ENCODE measurements at regions not wholly inside any gene's neighbourhood (a gene's known extent, or its start where the extent isn't known, plus 50 kb on each side); places are given as distances from the start of the nearest gene placed in this dataset.

- no peak for DNase-seq
Measured at GRCh38 chr18:72470391-72470790, 73.8 kb downstream of the CBLN2 start.

- no peak for DNase-seq
Measured at GRCh38 chr18:72468021-72468710, 76.0 kb downstream of the CBLN2 start.

GRCh38 chr18:72460210-72460680 is 83.9 kb downstream of the CBLN2 start:
- DNase-seq: no peak

DNA sequence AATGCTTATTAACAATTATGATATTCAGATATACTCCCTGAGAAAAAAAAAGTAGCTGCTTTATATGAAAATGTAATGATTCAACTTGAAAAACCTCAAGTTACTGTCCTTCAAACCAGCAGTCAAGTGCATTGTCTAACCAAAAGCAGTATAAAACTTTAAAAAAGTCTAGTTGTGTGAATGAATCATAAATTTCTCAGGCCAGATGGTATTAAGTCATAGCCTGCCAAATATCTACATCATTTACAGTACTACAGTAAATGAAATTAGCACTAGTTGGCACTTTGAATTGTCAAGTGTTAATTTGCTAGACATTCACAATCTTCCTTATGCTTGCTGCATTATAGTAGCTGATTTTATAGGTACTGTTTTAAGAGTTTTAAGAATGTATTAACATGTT is 85.9 kb downstream of the CBLN2 start:
- DNase-seq: no peak

- no peak for DNase-seq
Measured at GRCh38 chr18:72456802-72457201, 87.3 kb downstream of the CBLN2 start.

GRCh38 chr18:72452328-72452727 is 91.8 kb downstream of the CBLN2 start:
- DNase-seq: no peak

GRCh38 chr18:72444798-72445155 is 99.4 kb downstream of the CBLN2 start:
- DNase-seq: no peak

DNA sequence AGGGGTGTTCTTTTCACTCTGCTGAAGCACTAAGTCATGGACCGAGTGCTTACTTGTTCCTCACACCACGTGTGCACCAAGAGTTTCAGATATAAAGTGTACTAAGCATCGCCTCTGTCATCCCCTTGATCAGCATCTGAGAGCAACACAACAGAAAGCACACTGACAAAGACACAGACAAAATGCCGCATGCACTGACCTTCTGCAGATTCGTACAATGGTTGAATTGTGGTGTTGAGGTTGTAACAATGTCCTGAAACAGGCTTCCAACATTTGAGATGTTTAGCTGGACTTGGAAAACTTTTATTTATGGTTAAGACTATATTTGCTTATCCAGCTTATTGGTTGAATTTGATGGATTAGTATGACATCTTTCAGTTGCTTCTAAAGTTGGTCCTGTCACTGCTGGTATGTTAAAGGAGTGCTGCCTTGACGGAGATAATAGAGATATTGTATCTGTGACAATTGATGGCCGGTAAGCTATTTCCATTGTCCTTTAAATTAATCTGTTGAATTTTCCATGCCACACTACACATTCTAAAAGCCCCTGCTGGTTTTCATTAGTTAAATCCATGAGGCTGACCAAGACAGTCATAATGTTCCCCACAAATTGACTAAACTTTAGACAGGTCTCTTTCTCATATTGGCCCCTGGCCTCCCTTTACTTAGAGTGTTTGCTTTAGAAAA is 99.9 kb downstream of the CBLN2 start:
- DNase-seq: no peak

GRCh38 chr18:72436401-72436800 is 107.7 kb downstream of the CBLN2 start:
- no peak for DNase-seq

DNA sequence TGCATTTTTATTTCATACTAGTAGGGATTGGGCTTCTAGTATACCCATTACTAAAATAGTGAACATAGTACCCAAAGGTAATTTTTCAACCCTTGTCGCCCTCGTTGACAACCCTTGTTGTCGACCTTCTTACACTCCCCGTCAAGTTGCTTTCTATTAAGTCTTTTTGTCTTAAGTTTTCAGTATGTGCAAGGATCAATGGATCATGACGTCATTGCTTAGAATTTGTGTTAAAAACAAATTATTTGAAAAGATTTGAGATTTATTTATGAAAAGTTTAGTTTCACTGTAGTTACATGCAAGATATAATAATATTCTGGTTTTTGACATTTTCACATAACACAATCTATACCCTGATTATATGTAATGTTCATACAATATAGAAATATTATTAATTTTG is 110.4 kb downstream of the CBLN2 start:
- DNase-seq: no peak

GRCh38 chr18:72427721-72428120 is 116.4 kb downstream of the CBLN2 start:
- no peak for DNase-seq

DNA sequence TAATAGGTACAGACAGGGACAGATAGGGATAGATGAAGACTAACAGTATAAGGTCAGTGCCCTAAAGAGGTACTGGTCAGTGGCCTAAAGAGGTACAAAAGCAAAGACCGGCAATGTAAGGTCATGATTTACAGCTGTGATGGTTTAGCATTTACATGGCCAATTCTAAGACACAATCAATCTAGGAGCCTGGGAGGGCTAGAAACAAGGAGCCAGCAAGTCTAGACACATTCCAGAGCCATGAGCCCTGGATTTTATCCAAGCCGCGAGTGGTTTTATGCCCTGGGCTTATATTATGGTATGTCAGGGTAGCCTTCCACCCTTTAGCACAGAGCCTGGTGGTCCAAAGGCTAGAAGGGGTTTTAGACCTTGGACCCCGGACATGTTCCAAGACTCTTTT is 124.2 kb downstream of the CBLN2 start:
- DNase-seq: no peak

GRCh38 chr18:72412927-72413326 is 131.2 kb downstream of the CBLN2 start:
- no peak for DNase-seq

DNA sequence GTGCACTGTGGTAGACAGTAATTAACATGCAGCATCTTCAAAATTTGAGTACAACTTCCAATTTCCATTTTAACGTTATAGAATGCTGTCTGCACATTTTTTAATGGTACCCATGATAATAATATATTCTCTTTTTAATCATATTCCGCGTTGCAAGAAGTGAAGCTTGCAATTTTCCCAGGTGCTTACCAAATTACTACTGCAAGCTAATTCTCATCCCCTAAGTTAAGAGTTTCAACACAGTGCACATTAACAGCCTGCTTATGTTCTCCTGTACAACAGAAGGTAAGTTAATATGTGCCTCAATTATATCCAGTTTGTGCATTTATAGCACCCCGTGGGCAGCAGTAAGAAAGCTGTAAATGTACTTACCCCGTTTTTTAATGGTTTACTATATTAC is 132.9 kb downstream of the CBLN2 start:
- no peak for DNase-seq

DNA sequence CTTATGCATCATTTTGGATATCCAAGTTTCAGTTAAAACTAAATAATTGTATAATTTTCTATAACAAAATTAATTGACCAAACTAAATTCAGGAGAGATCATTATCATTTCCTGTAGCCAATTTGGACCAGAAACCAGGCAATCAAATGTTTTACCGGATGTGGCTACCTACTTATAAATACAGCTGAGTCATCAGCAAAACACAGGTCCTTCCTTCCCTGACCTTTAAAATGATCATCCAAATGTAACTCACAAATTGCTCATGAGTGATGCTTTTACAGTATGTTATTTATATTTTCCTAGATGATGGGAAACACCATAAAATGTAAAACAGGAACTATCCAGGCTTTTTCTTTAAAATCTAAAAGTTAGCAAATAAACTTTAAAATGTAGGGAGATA is 133.7 kb downstream of the CBLN2 start:
- no peak for DNase-seq

- no peak for DNase-seq
Measured at GRCh38 chr18:72409903-72410302, 134.2 kb downstream of the CBLN2 start.

- no peak for DNase-seq
Measured at GRCh38 chr18:72407048-72407447, 137.1 kb downstream of the CBLN2 start.

DNA sequence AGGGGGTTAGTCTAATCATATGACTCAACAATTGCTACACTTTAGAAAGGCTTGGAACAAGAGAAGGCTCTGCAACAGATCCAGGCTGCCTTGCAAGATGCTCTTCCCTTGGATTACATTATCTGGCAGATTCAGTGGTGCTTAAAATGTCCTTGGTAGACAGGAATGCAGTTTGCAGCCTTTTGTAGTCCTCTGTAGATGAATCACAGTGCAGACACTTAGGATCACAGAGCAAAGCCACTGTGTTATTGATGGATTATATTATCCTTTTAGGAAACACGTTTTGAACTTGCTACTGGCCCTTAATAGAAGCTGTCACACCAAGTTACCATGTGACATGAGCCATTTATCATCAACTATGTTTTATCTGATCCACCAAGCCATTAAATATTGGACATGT is 152.2 kb downstream of the CBLN2 start:
- DNase-seq: no peak

DNA sequence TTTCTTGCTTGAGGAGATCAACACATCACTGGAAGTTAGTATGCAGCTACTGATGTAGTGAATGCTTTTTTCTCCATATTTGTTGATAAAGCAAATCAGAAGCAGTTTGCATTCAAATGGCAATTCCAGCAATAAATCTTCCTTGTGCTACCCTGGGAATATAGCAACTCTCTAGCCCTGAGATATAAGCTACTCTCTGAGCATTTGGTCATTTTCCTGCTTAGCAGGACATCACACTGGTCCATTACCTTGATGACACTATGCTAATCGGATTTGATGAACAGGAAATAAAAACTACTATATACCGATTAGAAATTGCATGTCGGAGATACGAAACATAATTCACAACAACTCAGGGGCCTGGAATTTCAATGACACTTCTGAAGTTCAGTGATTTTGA is 152.7 kb downstream of the CBLN2 start:
- no peak for DNase-seq

GRCh38 chr18:72378016-72378415 is 166.1 kb downstream of the CBLN2 start:
- no peak for DNase-seq

GRCh38 chr18:72376256-72376655 is 167.9 kb downstream of the CBLN2 start:
- DNase-seq: no peak

DNA sequence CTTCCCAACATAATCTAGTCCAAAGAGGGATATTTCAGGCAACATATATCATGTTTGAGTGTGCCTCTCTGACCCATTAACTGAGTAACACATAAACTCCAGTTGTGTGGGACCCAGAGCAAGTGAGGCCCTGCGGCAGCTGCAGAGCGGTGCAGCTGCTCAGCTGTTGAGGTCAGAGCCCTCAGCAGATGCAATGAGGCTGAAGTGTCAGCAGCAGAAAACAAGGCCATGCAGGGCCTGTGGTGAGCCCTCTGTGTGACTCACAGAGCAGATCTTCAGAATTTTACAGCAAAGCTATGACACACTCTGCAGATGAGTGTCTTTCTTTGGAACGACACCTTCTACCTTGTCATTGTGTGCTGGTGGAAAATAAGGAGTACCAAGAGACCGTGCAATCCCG is 168.5 kb downstream of the CBLN2 start:
- no peak for DNase-seq

DNA sequence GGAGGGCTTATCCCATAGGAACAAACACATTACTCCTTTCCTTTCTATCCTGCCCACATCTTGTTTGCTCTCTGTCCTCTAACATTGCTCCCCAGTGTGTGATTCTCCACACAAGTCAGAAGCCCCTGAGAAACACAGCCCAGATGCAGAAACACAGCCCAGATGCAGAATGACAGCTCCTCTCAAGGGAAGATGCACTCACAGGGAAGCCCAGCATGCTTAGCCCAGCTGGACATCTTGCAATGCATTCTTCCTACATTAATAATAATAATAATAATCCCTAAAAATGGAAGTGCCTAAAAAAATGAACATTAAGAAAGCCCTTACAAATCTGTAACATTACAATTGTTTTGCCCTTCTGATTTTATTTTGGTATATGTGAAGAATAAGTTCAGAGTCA is 172.1 kb downstream of the CBLN2 start:
- DNase-seq: no peak

GRCh38 chr18:72368308-72368707 is 175.8 kb downstream of the CBLN2 start:
- no peak for DNase-seq

GRCh38 chr18:72360634-72361033 is 183.5 kb downstream of the CBLN2 start:
- no peak for DNase-seq
